HG02981 (cell line): ENCODE measurements at regions not wholly inside any gene's neighbourhood (a gene's known extent, or its start where the extent isn't known, plus 50 kb on each side); places are given as distances from the start of the nearest gene placed in this dataset.
"Not testable (repeated sequence)": the region's sequence is repeated elsewhere in the genome, so short reads cannot be mapped to it uniquely, and the experiment has no call there.

ENCODE experiments used
- ATAC-seq: cut with Tn5 transposase; IDR thresholded peaks from one replicate; pipeline ENCODE4 v1.9.1; 2021; ENCODE audit warnings: mild to moderate bottlenecking, moderate library complexity; ENCODE audit not compliant: unreplicated experiment

- no peak for ATAC-seq
These were observed 161.2 kb downstream of the C9orf50 start for GRCh38 chr9:129459547-129460322.

DNA sequence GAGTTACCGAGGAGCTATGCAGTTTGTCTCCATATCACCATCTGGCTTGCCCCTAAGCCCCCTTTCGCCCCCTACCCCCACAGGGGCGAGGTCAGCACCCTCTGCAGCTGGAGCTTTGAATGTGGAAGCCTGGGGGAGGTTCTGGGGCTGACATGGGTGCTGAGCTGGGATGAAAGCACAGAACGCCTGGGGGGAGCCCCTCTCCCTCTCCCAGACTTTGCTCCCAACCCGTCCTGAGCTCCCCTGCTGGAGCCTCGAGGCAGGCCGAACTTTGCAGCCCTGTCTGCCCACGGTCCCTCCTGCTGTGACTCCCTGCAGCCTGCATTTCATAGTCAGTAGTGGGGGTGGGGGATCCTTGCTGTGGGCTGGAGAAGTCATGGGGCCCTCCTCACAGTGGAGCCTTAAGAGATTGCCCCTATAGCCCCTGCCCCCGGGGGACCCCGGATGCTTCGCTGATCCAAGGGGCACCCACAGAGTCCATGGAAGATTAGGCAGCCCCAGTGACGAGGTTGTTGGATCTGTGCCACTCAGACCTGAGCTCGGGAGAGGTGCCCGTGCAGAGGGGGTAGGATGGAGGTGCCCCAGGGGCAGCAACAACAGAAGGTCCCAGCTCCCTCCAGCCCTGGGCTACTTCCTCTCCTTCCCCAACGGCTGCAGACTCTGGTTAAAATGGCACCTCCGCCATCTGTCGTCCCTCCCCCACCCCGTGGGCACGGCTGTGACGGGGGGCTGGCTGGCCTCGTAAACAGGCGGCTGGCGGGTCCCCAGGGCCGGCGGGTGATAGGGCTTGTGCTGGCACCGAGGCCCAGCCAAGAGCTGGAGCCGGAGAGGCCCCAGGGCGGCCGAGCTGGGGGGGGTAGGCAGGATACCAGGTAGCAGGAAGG, 162.0 kb downstream of the C9orf50 start:
- no peak for ATAC-seq

DNA sequence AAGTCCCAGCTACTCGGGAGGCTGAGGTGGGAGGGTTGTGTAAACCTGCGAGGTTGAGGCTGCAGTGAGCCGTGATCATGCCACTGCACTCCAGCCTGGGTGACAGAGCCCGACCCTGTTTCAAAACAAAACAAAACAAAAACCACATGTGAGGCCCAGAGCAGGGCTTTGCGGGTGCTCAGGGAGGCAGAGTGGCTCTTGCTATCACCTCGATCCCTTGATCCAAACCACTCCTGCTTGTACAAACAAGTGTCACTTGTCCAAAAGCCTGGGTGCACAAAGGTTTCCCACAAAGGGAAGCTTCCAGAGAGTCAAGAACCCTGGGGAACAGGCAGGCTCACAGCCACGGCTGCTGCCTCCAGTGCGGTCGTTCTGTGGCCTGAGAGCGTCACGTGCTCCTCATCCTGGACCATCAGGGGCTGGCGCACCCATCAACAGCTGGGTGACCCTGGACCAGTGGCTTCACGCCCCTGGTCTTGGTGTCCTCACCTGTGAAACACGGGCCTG, 162.7 kb downstream of the C9orf50 start:
- no peak for ATAC-seq

- no peak for ATAC-seq
These were observed 163.5 kb downstream of the C9orf50 start for GRCh38 chr9:129457325-129457779.

GRCh38 chr9:129456549-129457324, 164.2 kb downstream of the C9orf50 start:
- no peak for ATAC-seq

GRCh38 chr9:129455151-129455995, 165.5 kb downstream of the C9orf50 start:
- no peak for ATAC-seq

DNA sequence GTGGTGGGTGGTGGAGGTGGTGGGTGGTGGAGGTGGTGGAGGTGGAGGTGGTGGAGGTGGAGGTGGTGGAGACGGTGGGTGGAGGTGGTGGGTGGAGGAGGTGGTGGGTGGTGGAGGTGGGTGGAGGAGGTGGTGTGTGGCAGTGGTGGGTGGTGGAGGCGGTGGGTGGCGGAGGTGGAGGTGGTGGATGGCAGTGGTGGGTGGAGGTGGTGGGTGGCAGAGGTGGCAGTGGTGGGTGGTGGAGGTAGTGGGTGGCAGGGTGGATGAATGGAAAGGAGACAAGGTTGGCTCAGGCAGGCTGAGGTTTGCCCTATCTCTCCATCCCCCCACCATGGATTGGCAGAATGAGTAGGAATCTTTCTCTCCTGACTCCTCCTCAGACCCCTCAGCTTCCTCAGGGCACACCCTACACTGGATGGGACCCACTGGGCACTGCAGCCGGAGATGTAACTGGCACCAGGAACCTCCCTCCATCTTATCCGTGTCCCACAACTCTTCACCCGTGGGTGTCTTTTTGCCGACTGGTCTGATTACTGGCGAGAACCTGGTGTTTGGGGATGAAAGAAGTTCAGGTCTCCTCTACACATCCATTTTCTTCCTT, 166.3 kb downstream of the C9orf50 start:
- no peak for ATAC-seq

GRCh38 chr9:129453734-129454133, 167.2 kb downstream of the C9orf50 start:
- no peak for ATAC-seq

- ATAC-seq, result no peak
These were observed 169.2 kb downstream of the C9orf50 start for GRCh38 chr9:129451669-129452068.

DNA sequence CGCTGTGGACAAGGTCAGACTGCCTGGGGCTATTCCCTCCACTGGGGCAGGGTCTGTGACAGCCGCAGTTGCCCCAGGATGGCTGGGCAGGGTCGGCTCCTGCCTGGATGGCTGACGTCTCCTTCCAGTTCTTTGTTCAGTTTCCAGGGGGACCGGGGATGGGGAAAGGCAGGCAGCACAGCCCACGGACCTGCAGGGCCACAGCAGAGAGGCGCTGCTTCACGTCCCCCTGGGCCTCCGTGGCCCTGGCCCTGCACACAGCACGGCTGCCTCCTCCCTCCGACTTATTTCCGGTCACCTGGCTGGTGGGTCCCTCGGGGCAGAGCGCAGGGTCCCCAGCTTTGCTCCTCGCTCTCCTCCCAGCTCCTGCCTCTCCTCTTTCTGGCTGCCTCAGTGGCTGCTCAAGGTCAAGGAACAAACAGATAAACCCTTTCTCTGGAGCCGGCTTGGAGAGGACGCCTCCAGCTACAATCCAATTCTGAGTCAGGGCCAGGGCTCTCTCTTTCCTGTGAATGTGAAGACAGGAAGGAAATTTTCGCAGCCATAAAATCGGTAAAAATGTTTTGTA, 169.7 kb downstream of the C9orf50 start:
- ATAC-seq, result no peak

- ATAC-seq, result no peak
These were observed 171.8 kb downstream of the C9orf50 start for GRCh38 chr9:129449066-129449465.

GRCh38 chr9:129446828-129447550, 173.9 kb downstream of the C9orf50 start:
- ATAC-seq, result no peak

DNA sequence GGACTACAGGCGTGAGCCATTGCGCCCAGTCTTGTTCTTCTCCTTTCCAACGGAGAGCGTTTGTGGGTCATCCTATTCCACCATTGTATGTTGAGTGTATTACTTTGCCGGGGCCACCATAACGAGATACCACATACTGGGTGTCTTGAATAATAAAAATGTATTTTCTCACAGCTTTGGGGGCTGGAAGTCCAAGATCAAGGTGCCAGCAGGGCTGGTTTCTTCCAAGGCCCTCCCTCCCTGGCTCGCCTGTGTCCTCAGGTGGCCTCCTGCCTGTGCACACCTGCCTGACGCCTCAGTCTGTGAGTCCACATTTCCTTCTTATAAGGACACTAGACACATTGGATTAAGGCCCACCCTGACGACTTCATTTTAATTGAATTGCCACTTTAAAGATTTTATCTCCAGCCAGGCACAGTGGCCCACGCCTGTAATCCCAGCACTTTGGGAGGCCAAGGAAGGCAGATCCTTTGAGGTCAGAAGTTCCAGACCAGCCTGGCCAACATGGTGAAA, 175.1 kb downstream of the C9orf50 start:
- ATAC-seq, result no peak

- ATAC-seq, result not testable (repeated sequence)
These were observed 177.3 kb downstream of the C9orf50 start for GRCh38 chr9:129443515-129444164.

GRCh38 chr9:129442803-129443511, 177.9 kb downstream of the C9orf50 start:
- ATAC-seq, result no peak

GRCh38 chr9:129441852-129442251, 179.0 kb downstream of the C9orf50 start:
- no peak for ATAC-seq
